ENCODE measurements at regions not wholly inside any gene's neighbourhood (a gene's known extent, or its start where the extent isn't known, plus 50 kb on each side); places are given as distances from the start of the nearest gene placed in this dataset.
"Not testable (repeated sequence)": the region's sequence is repeated elsewhere in the genome, so short reads cannot be mapped to it uniquely, and the experiment has no call there.

DNA sequence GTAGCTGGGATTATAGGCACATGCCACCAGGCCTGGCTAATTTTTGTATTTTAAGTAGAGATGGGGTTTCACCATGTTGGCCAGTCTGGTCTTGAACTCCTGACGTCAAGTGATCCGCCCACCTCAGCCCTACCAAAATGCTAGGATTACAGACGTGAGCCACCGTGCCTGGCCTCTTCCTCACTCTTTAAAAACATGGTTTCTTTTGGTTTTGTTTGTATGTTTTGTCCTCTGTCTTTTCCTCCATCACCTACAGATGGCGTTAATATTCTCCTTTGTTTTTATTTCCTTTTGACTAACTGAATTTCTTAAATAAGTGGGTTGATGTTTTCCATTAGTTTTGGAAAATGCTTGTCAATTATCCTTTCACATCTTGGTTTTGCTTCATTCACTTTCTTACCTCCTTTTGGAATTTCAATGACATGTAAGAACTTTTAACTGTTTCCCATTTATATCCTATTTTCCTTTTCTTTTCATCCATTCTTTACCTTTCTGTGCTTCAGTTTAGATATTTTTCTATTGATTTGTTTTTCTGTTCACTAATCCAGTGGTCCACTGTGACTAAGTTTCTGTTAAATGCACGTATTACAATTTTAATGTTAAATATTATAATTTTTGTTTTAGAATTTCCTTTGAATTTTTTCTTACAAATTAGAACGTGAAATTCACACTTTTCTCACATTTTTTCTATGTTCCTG is 104.1 kb downstream of the ZNF467 start:
- intact Hi-C loops (cut with DNase I; ENCODE audit: low total_unique reads) = no loop called here
- Histone ChIP-seq H3K4me3 (no peak overlapping the region), H3K27ac (no peak overlapping the region), H3K27me3 (no peaks in the 10 kb centered on the region), H3K36me3 (ENCODE audit: low read depth, missing control alignments) (no peaks in the 10 kb centered on the region), H3K9me3 (no peaks in the 10 kb centered on the region), H3K4me1 (no peaks in the 10 kb centered on the region)
- no peak for TF ChIP-seq POLR2A (IDR thresholded peaks at IDR 0.05)
- TF ChIP-seq CTCF (IDR thresholded peaks at IDR 0.05) = no peak
- no peak for DNase-seq
- WGBS, 2 donors = 53 to 58% methylated on average over 7 of the region's 7 CpGs

- 76 to 81% methylated on average over 1 of the region's 1 CpG for WGBS, 2 donors
- Histone ChIP-seq H3K4me3 (no peak overlapping the region), H3K36me3 (ENCODE audit: low read depth, missing control alignments) (no peaks in the 10 kb centered on the region), H3K27ac (no peak overlapping the region), H3K27me3 (no peaks in the 10 kb centered on the region), H3K4me1 (no peaks in the 10 kb centered on the region), H3K9me3 (no peaks in the 10 kb centered on the region)
- no peak for DNase-seq
- TF ChIP-seq CTCF (IDR thresholded peaks at IDR 0.05) (no peak), POLR2A (IDR thresholded peaks at IDR 0.05) (no peak)
- intact Hi-C loops (cut with DNase I; ENCODE audit: low total_unique reads) = no loop called here
These were observed 106.9 kb downstream of the ZNF467 start for GRCh38 chr7:149666360-149666945.

DNA sequence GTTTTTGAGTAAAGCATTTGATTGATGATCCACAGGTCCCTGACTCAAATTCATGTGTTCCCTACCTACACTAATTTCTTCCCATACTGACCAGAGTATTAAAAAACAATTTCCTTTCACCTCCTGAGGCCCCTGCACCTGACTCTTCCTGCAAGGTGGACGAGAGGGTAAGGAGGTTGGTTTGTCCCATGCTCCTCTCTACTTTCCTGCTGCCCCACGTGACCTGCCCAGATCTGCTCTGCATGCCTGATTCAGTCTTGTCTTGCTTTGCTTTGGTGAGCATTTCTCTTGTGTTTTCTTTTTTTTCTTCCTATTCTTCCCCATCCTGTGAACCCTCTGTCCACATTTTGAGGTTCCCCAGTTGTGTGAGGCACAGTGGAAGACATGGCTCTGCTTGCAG is 107.8 kb downstream of the ZNF467 start:
- DNase-seq; H3K27ac ChIP-seq; H3K4me3 ChIP-seq; intact Hi-C loops (cut with DNase I; ENCODE audit: low total_unique reads); H3K27me3 ChIP-seq; H3K9me3 ChIP-seq; H3K36me3 ChIP-seq (ENCODE audit: low read depth, missing control alignments); H3K4me1 ChIP-seq: not testable (repeated sequence)
- 73 to 89% methylated on average over 2 of the region's 2 CpGs for WGBS, 2 donors

DNA sequence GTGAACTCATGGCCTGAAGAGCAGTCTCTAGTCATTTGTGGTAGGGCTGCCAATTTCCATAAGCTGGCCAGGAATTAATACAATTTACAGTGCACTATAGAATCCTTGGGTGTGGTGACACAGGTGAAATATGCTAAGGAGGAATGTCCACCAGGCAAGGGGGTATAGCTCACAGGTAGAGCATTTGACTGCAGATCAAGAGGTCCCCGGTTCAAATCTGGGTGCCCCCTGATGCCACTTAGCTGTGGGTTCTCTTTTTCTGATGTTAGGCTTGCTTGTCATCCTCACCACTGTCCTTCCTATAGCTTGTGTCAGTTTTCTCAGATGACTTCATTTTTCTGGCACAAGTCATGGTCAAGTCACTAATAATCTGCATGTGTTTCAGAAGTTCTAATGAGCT is 108.7 kb downstream of the ZNF467 start:
- 78 to 81% methylated on average over 1 of the region's 1 CpG for WGBS, 2 donors
- Histone ChIP-seq H3K4me1 (no peaks in the 10 kb centered on the region), H3K27ac (no peak overlapping the region), H3K9me3 (no peaks in the 10 kb centered on the region), H3K36me3 (ENCODE audit: low read depth, missing control alignments) (no peaks in the 10 kb centered on the region), H3K27me3 (no peaks in the 10 kb centered on the region), H3K4me3 (no peak overlapping the region)
- DNase-seq = no peak
- intact Hi-C loops (cut with DNase I; ENCODE audit: low total_unique reads) = no loop called here
- TF ChIP-seq CTCF (IDR thresholded peaks at IDR 0.05) (no peak), POLR2A (IDR thresholded peaks at IDR 0.05) (no peak)

GRCh38 chr7:149664176-149664575 is 109.2 kb downstream of the ZNF467 start:
- intact Hi-C loops (cut with DNase I; ENCODE audit: low total_unique reads) = no loop called here
- 79 to 90% methylated on average over 5 of the region's 5 CpGs for WGBS, 2 donors

More at GRCh38 chr7:149664176-149664575, 109.2 kb downstream of the ZNF467 start:
- TF ChIP-seq POLR2A (IDR thresholded peaks at IDR 0.05) (no peak), CTCF (IDR thresholded peaks at IDR 0.05) (no peak)
- no peak overlapping the region for H3K4me3 ChIP-seq
- H3K4me1 ChIP-seq = no peaks in the 10 kb centered on the region
- no peaks in the 10 kb centered on the region for H3K9me3 ChIP-seq
- no peaks in the 10 kb centered on the region for H3K27me3 ChIP-seq
- H3K27ac ChIP-seq = no peak overlapping the region
- H3K36me3 ChIP-seq (ENCODE audit: low read depth, missing control alignments) = no peaks in the 10 kb centered on the region
- DNase-seq = no peak

All from testis (tissue), 2 donors.